ENCODE measurements at regions not wholly inside any gene's neighbourhood (a gene's known extent, or its start where the extent isn't known, plus 50 kb on each side); places are given as distances from the start of the nearest gene placed in this dataset.
"Not testable (repeated sequence)": the region's sequence is repeated elsewhere in the genome, so short reads cannot be mapped to it uniquely, and the experiment has no call there.

DNA sequence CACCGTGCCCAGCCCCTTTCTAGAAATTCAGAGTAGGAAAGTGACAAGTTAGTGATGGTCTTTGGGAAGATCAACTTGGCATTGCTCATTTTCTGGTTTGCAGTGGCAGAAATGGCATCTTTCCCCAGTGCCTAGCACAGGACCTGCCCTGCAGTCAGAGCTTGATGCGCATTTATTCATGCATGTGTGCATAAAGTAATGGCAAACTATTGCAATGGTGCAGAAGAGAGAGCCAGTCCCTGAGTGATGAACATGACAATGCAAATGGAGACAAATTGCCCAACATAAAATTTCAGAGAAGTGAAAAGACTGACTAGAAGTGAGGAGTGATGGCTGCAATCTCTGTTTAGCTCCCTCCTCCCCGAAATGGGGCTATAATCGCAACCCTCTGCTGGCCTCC, 268.2 kb downstream of the CCSER2 start:
- intact Hi-C loops (cut with DNase I), result no loop called here
- H3K36me3 ChIP-seq, result no peaks in the 10 kb centered on the region
- peaks cover 0 to 2% (median 0%) of the 10 kb centered on the region in 4 donors for H3K4me1 ChIP-seq
- no peaks in the 10 kb centered on the region for H3K9me3 ChIP-seq
- H3K27me3 ChIP-seq, result no peaks in the 10 kb centered on the region
- WGBS, 2 donors, result 89 to 91% methylated on average over 4 of the region's 4 CpGs
- H3K27ac ChIP-seq, result no peak overlapping the region
- no peak overlapping the region for H3K4me3 ChIP-seq
- no peak for TF ChIP-seq EP300 (IDR thresholded peaks at IDR 0.05)
- no peak for TF ChIP-seq POLR2A (IDR thresholded peaks at IDR 0.05)
- no peak for TF ChIP-seq POLR2AphosphoS5 (IDR thresholded peaks at IDR 0.05)
- TF ChIP-seq, protein P1, sequence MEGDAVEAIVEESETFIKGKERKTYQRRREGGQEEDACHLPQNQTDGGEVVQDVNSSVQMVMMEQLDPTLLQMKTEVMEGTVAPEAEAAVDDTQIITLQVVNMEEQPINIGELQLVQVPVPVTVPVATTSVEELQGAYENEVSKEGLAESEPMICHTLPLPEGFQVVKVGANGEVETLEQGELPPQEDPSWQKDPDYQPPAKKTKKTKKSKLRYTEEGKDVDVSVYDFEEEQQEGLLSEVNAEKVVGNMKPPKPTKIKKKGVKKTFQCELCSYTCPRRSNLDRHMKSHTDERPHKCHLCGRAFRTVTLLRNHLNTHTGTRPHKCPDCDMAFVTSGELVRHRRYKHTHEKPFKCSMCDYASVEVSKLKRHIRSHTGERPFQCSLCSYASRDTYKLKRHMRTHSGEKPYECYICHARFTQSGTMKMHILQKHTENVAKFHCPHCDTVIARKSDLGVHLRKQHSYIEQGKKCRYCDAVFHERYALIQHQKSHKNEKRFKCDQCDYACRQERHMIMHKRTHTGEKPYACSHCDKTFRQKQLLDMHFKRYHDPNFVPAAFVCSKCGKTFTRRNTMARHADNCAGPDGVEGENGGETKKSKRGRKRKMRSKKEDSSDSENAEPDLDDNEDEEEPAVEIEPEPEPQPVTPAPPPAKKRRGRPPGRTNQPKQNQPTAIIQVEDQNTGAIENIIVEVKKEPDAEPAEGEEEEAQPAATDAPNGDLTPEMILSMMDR (IDR thresholded peaks at IDR 0.05), result no peak
- no peak for DNase-seq

DNA sequence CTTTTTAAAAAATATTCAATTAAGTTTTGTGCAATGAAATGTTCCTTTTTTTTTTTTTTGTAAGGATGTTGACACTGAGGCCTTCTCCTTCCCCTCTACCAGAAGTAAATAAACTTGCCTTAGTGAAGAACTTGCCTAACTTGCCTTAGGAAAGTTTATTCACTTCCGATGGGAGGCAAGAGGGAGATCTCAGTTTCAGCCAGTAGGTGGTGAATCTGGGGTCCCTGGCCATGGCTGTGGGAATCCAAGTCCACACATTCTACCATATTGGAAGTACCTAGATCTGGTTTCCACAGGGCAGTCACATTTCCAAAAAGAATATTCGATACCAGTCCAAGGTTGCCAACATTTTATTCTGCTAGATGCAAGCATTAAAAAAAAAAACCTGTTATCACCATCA, 270.9 kb downstream of the CCSER2 start:
- intact Hi-C loops (cut with DNase I), result no loop called here
- Histone ChIP-seq H3K9me3 (no peaks in the 10 kb centered on the region), H3K36me3 (no peaks in the 10 kb centered on the region), H3K4me3 (no peak overlapping the region), H3K4me1 (no peaks in the 10 kb centered on the region), H3K27me3 (no peaks in the 10 kb centered on the region), H3K27ac (no peak overlapping the region)
- TF ChIP-seq EP300 (IDR thresholded peaks at IDR 0.05) (no peak), POLR2AphosphoS5 (IDR thresholded peaks at IDR 0.05) (no peak), POLR2A (IDR thresholded peaks at IDR 0.05) (no peak)
- TF ChIP-seq, protein P1 (IDR thresholded peaks at IDR 0.05), result no peak
- DNase-seq, result no peak
- WGBS, 2 donors, result 72 to 78% methylated on average over 2 of the region's 2 CpGs

DNA sequence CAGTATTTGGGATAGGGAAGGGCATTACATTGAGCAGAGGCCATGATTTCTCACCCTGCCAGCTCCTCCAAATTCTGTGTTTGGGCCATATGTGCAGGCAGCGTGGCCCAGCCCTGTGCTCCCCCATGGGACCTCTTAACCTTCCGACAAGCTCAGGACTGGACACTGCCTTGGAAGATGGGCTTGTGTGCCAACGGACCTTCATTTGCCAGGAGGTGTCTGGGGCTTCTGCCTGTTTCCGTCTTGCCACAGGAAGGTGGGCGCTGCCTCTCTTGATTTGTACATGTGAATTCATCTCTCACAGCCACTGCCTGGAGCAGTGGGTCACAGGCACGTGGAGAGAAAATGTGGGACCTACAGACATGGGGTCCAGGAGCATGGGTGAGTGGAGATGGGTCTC, 272.6 kb downstream of the CCSER2 start:
- no peak for DNase-seq
- H3K9me3 ChIP-seq, result no peaks in the 10 kb centered on the region
- 81 to 84% methylated on average over 6 of the region's 6 CpGs for WGBS, 2 donors
- no peak overlapping the region for H3K4me3 ChIP-seq
- H3K27ac ChIP-seq, result no peak overlapping the region
- H3K36me3 ChIP-seq, result no peaks in the 10 kb centered on the region
- no peaks in the 10 kb centered on the region for H3K4me1 ChIP-seq
- intact Hi-C loops (cut with DNase I), result no loop called here
- no peaks in the 10 kb centered on the region for H3K27me3 ChIP-seq
- TF ChIP-seq, protein P1 (IDR thresholded peaks at IDR 0.05), result no peak
- TF ChIP-seq POLR2A (IDR thresholded peaks at IDR 0.05) (no peak), POLR2AphosphoS5 (IDR thresholded peaks at IDR 0.05) (no peak), EP300 (IDR thresholded peaks at IDR 0.05) (no peak)

DNA sequence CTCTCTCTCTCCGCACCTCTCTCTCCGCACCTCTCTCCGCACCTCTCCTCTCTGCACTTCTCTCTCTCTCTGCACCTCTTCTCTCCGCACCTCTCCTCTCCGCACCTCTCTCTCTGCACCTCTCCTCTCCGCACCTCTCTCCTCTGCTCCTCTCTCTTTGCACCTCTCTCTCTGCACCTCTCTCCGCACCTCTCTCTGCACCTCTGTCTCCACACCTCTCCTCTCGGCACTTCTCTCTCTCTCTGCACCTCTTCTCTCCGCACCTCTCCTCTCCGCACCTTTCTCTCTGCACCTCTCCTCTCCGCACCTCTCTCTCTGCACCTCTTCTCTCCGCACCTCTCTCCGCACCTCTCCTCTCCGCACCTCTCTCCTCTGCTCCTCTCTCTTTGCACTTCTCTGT, 274.2 kb downstream of the CCSER2 start:
- intact Hi-C loops (cut with DNase I); H3K4me1 ChIP-seq; DNase-seq; H3K9me3 ChIP-seq; H3K36me3 ChIP-seq; H3K4me3 ChIP-seq; H3K27ac ChIP-seq; H3K27me3 ChIP-seq: not testable (repeated sequence)
- WGBS, 2 donors, result 83 to 88% methylated on average over 14 of the region's 14 CpGs

DNA sequence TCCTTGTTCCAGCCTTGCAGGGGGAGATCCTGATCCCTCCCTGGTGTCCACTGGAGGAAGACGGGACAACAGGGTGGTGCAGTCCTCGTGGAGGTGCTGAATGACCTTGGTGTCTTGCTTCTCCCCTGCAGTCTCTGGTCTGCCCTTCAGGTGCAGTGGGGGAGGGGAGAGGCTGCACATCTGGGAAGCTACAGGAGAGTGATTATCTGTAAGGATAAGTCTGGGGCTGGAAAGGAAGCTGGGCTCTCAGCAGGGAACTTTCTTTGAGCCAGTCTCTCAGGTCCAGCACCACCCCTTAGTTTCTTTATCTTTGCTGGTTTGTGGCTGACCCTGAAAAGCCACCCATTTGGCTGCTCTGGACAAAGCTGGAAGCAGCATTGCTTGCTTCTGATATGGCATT, 275.6 kb downstream of the CCSER2 start:
- no peaks in the 10 kb centered on the region for H3K27me3 ChIP-seq
- H3K27ac ChIP-seq, result no peak overlapping the region
- no peaks in the 10 kb centered on the region for H3K36me3 ChIP-seq
- TF ChIP-seq EP300 (IDR thresholded peaks at IDR 0.05) (no peak), POLR2A (IDR thresholded peaks at IDR 0.05) (no peak), POLR2AphosphoS5 (IDR thresholded peaks at IDR 0.05) (no peak)
- TF ChIP-seq, protein P1 (IDR thresholded peaks at IDR 0.05), result no peak
- H3K4me3 ChIP-seq, result no peak overlapping the region
- no peaks in the 10 kb centered on the region for H3K4me1 ChIP-seq
- H3K9me3 ChIP-seq, result no peaks in the 10 kb centered on the region
- DNase-seq, result no peak
- intact Hi-C loops (cut with DNase I), result no loop called here
- WGBS, 2 donors, result 16 to 32% methylated on average over 2 of the region's 2 CpGs
